Type B pancreatic cell (in vitro differentiated cells): ENCODE measurements at regions not wholly inside any gene's neighbourhood (a gene's known extent, or its start where the extent isn't known, plus 50 kb on each side); places are given as distances from the start of the nearest gene placed in this dataset.

Experiments used
- DNase-seq: peaks from one replicate; pipeline ENCODE4 v3.0.0; 2021; ENCODE audit warnings: mixed read lengths; ENCODE audit not compliant: unreplicated experiment; ENCODE audit errors: extremely low spot score
- H3K27ac Mint-ChIP-seq: 2 replicates; pipeline ENCODE4 v1.8.0; 2021; ENCODE audit warnings: mild to moderate bottlenecking, mixed read lengths
- H3K27me3 Mint-ChIP-seq: 2 replicates; pipeline ENCODE4 v1.8.0; 2021; ENCODE audit warnings: mixed read lengths
- H3K36me3 Mint-ChIP-seq: 2 replicates; pipeline ENCODE4 v1.8.0; 2021; ENCODE audit warnings: mixed read lengths
- H3K4me1 Mint-ChIP-seq: one replicate; pipeline ENCODE4 v1.8.0; 2021; ENCODE audit warnings: mixed read lengths; ENCODE audit not compliant: unreplicated experiment
- H3K4me3 Mint-ChIP-seq: 2 replicates; pipeline ENCODE4 v1.8.0; 2021; ENCODE audit warnings: mild to moderate bottlenecking, mixed read lengths
- H3K9me3 Mint-ChIP-seq: 2 replicates; pipeline ENCODE4 v1.8.0; 2021; ENCODE audit warnings: mixed read lengths
- CTCF ChIP-seq: fragments of 200-600 bp; sonication (generic); conservative IDR thresholded peaks from 2 replicates; pipeline ENCODE4 v1.5.0; 2021; ENCODE audit warnings: antibody characterized with exemption, mild to moderate bottlenecking

DNA sequence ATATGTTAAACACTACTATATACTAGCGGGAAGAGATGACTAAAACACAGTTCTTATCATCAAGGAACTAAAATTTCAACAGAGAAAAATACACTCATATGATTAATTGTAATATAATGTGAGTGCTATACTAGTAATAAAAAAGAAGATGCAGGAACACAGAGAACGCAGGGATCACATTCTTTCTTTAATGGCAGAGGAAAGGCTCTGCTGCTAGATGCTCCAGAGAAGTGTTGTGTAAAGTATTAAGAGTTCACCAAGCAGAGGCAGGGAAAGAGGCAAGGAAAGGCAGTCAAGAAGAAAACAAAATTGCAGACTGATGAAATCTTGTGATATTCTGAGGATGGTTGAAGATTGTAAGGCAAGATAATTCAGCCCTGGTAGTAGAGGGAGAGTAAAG, 394.7 kb downstream of the PDGFC start:
- Mint-ChIP-seq H3K27me3 (no peaks in the 10 kb centered on the region), H3K27ac (no peak overlapping the region), H3K4me3 (no peak overlapping the region), H3K36me3 (no peaks in the 10 kb centered on the region), H3K9me3 (no peaks in the 10 kb centered on the region), H3K4me1 (peaks cover 9% of the 10 kb centered on the region)
- DNase-seq: no peak
- no peak for TF ChIP-seq CTCF

- TF ChIP-seq CTCF: no peak
- no peak for DNase-seq
- no peaks in the 10 kb centered on the region for H3K36me3 Mint-ChIP-seq
- peaks cover 4% of the 10 kb centered on the region for H3K4me1 Mint-ChIP-seq
- H3K9me3 Mint-ChIP-seq: no peaks in the 10 kb centered on the region
- H3K27me3 Mint-ChIP-seq: no peaks in the 10 kb centered on the region
- no peak overlapping the region for H3K4me3 Mint-ChIP-seq
- no peak overlapping the region for H3K27ac Mint-ChIP-seq
Observed at GRCh38 chr4:156575430-156576073, 396.0 kb downstream of the PDGFC start.

DNA sequence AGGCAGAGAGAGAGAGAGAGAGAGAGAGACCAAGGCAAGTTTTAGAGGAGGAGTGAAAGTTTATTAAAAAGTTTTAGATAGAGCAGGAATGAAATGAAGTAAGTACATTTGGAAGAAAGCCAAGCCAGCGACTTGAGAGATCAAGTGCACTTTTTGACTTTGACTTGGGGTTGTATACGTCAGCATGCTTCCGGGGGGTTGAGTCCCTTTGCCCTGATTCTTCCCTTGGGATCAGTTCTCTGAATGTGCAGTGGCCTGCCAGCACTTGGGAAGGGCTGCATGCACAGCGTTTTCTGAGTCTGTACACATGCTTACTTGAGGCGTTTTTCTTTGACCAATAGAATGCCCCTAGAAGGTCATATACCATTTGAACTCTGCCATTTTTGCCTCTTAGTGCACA, 400.5 kb downstream of the PDGFC start:
- TF ChIP-seq CTCF: no peak
- Mint-ChIP-seq H3K36me3 (peaks cover 3% of the 10 kb centered on the region), H3K27me3 (peaks cover 2% of the 10 kb centered on the region)

GRCh38 chr4:156569535-156569934, 402.1 kb downstream of the PDGFC start:
- peaks cover 4% of the 10 kb centered on the region for H3K4me1 Mint-ChIP-seq
- peaks cover 3% of the 10 kb centered on the region for H3K36me3 Mint-ChIP-seq
- H3K9me3 Mint-ChIP-seq: peaks cover 6% of the 10 kb centered on the region
- TF ChIP-seq CTCF: no peak
- H3K4me3 Mint-ChIP-seq: no peak overlapping the region
- DNase-seq: no peak
- peaks cover 2% of the 10 kb centered on the region for H3K27me3 Mint-ChIP-seq
- H3K27ac Mint-ChIP-seq: no peak overlapping the region

More for the DNA sequence above, 400.5 kb downstream of the PDGFC start:
- H3K4me3 Mint-ChIP-seq: no peak overlapping the region
- peaks cover 4% of the 10 kb centered on the region for H3K4me1 Mint-ChIP-seq
- no peak overlapping the region for H3K27ac Mint-ChIP-seq
- DNase-seq: no peak
- peaks cover 6% of the 10 kb centered on the region for H3K9me3 Mint-ChIP-seq

GRCh38 chr4:156568484-156568883, 403.1 kb downstream of the PDGFC start:
- H3K4me3 Mint-ChIP-seq: no peak overlapping the region
- H3K36me3 Mint-ChIP-seq: peaks cover 3% of the 10 kb centered on the region
- peaks cover 4% of the 10 kb centered on the region for H3K4me1 Mint-ChIP-seq
- no peak for TF ChIP-seq CTCF
- peaks cover 2% of the 10 kb centered on the region for H3K27me3 Mint-ChIP-seq
- H3K27ac Mint-ChIP-seq: no peak overlapping the region
- H3K9me3 Mint-ChIP-seq: peaks cover 6% of the 10 kb centered on the region
- DNase-seq: no peak

GRCh38 chr4:156568041-156568440, 403.6 kb downstream of the PDGFC start:
- TF ChIP-seq CTCF: no peak

More at GRCh38 chr4:156568041-156568440, 403.6 kb downstream of the PDGFC start:
- Mint-ChIP-seq H3K4me1 (peaks cover 4% of the 10 kb centered on the region), H3K4me3 (no peak overlapping the region), H3K9me3 (peaks cover 6% of the 10 kb centered on the region), H3K27me3 (peaks cover 2% of the 10 kb centered on the region), H3K27ac (no peak overlapping the region), H3K36me3 (peaks cover 3% of the 10 kb centered on the region)
- no peak for DNase-seq
